Right lobe of liver (tissue), 6 donors: ENCODE measurements at regions not wholly inside any gene's neighbourhood (a gene's known extent, or its start where the extent isn't known, plus 50 kb on each side); places are given as distances from the start of the nearest gene placed in this dataset.

Experiments
- ATAC-seq, 4 donors: fragments of 200-7000 bp; cut with Tn5 transposase; one replicate each; pipeline ENCODE4 v1.9.1; 2020; ENCODE audit warnings: mild to moderate bottlenecking in 4 of 4, moderate library complexity in 4 of 4
- DNase-seq, 3 donors: peaks; one replicate each; pipeline ENCODE4 v3.0.0-alpha.2; 2020
- H3K27ac ChIP-seq, 3 donors: fragments of 200-600 bp; one replicate each; pipeline ENCODE4 v1.8.0; 2022
- H3K27me3 ChIP-seq, 2 donors: fragments of 200-600 bp; one replicate each; pipeline ENCODE4 v1.8.0; 2022
- H3K36me3 ChIP-seq, 4 donors: fragments of 200-600 bp; sonication (generic) in 1 of 4; one replicate each; pipeline versions ENCODE4 v1.5.1 to v1.8.0; 2017 to 2022; ENCODE audit warnings: control low read depth in 1 of 4
- H3K4me1 ChIP-seq, 4 donors: fragments of 200-600 bp; sonication (generic) in 1 of 4; one replicate each; pipeline versions ENCODE4 v1.5.1 to v1.8.0; 2017 to 2022; ENCODE audit warnings: control low read depth in 1 of 4
- H3K4me3 ChIP-seq, 3 donors: fragments of 200-600 bp; one replicate each; pipeline ENCODE4 v1.8.0; 2022
- H3K9me3 ChIP-seq, 4 donors: fragments of 200-600 bp; sonication (generic) in 1 of 4; one replicate each; pipeline versions ENCODE4 v1.5.1 to v1.8.0; 2017 to 2022; ENCODE audit warnings: control low read depth in 1 of 4
- POLR2A ChIP-seq: fragments of 450-650 bp; IDR thresholded peaks from one replicate; pipeline ENCODE4 v1.6.1; 2017; ENCODE audit warnings: antibody characterized with exemption, mild to moderate bottlenecking
- WGBS: methylation state at CpG from one replicate; pipeline ENCODE4 v1.1.6; 2018; ENCODE audit warnings: low coverage, low lambda C conversion rate; ENCODE audit not compliant: insufficient coverage; ENCODE audit errors: missing lambda C conversion rate; 5-methylcytosine and 5-hydroxymethylcytosine counted together
- intact Hi-C, 2 donors: fragments of 100-400 bp; cut with DNase I; formaldehyde crosslinking; loops; one replicate each; pipeline versions ENCODE4 v1.11.2 to v1.14.1; 2022
- TF ChIP-seq, protein P1 (sequence below), 4 donors: fragments of 200-600 bp in 3 of 4; fragments of 450-650 bp in 1 of 4; IDR thresholded peaks; one replicate each; pipeline versions ENCODE4 v1.5.1 to v1.8.0; 2016 to 2022; ENCODE audit warnings: antibody characterized with exemption in 4 of 4, mild to moderate bottlenecking in 2 of 4
- donor health status: DM: no; HTN: yes; CAD: no.
- donor health status: DM: no; HTN: no; CAD: no.
- donor health status: DM: no; HTN: no; CAD: no.
- donor health status: DM: no; HTN: yes; CAD: no.
- donor health status: DM: no; HTN: yes; CAD: no.

DNA sequence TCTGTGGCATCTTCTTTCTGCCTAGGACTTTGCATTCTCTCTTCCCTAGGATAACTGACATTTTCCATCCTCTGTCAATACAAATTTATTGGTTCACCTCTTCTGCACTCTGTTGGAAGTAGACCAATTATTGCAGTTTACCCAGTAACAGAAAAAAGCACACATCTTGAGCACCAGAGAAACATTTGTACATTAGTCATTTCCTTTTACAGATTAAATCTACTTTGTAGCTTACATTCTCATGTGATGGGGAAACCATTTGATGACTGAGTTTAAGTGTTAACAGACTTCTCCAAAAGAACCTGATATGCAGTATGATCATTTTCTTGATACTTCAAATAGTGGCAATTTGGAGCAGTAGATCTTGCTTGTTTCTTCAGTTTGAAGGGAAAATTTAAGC, 1098.8 kb downstream of the DTWD2 start:
- Histone ChIP-seq H3K4me1 (no peaks in the 10 kb centered on the region), H3K27me3 (no peaks in the 10 kb centered on the region), H3K4me3 (no peak overlapping the region), H3K9me3 (no peaks in the 10 kb centered on the region), H3K36me3 (no peaks in the 10 kb centered on the region), H3K27ac (no peak overlapping the region)
- intact Hi-C loops: no loop called here
- TF ChIP-seq, protein P1, sequence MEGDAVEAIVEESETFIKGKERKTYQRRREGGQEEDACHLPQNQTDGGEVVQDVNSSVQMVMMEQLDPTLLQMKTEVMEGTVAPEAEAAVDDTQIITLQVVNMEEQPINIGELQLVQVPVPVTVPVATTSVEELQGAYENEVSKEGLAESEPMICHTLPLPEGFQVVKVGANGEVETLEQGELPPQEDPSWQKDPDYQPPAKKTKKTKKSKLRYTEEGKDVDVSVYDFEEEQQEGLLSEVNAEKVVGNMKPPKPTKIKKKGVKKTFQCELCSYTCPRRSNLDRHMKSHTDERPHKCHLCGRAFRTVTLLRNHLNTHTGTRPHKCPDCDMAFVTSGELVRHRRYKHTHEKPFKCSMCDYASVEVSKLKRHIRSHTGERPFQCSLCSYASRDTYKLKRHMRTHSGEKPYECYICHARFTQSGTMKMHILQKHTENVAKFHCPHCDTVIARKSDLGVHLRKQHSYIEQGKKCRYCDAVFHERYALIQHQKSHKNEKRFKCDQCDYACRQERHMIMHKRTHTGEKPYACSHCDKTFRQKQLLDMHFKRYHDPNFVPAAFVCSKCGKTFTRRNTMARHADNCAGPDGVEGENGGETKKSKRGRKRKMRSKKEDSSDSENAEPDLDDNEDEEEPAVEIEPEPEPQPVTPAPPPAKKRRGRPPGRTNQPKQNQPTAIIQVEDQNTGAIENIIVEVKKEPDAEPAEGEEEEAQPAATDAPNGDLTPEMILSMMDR (IDR thresholded peaks at IDR 0.05): no peak
- no peak for TF ChIP-seq POLR2A
- no peak for DNase-seq
- ATAC-seq: no peak

DNA sequence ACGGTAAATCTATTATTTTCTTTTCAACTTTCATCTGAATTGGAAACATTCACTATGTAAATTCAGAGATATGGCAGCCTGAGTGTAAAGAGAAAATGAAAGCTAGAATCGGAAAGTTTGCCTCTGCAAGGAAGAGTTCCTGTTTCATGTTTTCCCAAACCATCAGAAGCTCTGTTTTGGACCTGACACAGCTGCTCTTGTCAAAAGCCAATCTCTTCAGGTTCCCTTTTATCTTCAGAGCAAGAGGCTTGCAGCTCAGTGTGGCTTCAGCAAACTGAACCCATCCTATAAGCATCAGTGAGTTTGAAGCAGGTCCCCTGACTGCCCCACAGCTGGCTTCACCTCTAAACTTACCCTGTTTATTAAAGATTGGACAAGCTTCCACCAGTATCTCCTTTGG, 1099.7 kb downstream of the DTWD2 start:
- DNase-seq: no peak
- Histone ChIP-seq H3K36me3 (no peaks in the 10 kb centered on the region), H3K27ac (no peak overlapping the region), H3K4me3 (no peak overlapping the region), H3K27me3 (no peaks in the 10 kb centered on the region), H3K9me3 (no peaks in the 10 kb centered on the region), H3K4me1 (no peaks in the 10 kb centered on the region)
- WGBS: 22% methylated on average over 2 of the region's 2 CpGs
- TF ChIP-seq, protein P1 (IDR thresholded peaks at IDR 0.05): no peak
- TF ChIP-seq POLR2A: no peak
- intact Hi-C loops: no loop called here
- ATAC-seq: peak in 3 of 4 donors; percentile 36 to 62 (median 50)

DNA sequence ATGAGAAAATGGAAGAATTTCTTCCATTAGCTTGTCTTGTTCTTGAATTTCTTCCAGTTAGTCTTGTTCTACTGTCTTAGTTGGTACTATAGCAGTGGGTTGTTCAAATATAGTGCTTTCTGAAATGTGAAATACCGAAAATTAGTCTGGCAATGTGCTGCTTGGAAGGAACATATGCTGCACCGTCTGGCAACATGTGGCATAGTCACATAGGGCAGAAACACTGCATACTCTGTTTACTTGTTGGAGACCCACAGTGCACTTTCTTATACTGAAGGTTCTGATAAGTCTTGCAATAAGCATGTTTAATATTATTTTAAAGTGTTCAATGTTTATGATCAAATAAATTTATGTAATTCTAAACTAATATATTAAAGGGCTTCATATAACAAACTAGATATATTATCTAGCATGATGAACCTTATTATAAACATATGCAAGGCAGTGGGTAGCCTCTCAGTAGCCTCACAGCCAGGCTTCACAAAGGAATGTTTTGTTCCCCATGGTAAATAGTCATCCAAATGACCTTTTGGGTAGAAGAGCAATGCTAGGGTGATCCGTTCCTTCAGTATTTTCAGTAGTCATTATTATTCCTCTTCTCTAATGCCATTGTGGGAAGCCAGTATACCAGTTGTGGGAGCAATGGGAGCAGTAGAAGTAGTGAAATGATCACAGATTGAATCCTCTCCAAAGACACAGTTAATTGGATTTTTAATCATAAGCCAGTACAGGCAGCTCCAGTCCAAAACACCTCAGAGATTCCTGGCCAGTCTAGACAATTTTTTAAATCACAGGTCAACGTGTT, 1106.7 kb downstream of the DTWD2 start:
- H3K4me1 ChIP-seq: no peaks in the 10 kb centered on the region
- no peaks in the 10 kb centered on the region for H3K27me3 ChIP-seq
- no peak for DNase-seq
- no peaks in the 10 kb centered on the region for H3K36me3 ChIP-seq
- H3K4me3 ChIP-seq: no peak overlapping the region
- intact Hi-C loops: no loop called here
- H3K9me3 ChIP-seq: no peaks in the 10 kb centered on the region
- TF ChIP-seq, protein P1 (IDR thresholded peaks at IDR 0.05): no peak
- no peak for TF ChIP-seq POLR2A
- H3K27ac ChIP-seq: no peak overlapping the region
- WGBS: 48% methylated on average over 4 of the region's 4 CpGs
- ATAC-seq: no peak

DNA sequence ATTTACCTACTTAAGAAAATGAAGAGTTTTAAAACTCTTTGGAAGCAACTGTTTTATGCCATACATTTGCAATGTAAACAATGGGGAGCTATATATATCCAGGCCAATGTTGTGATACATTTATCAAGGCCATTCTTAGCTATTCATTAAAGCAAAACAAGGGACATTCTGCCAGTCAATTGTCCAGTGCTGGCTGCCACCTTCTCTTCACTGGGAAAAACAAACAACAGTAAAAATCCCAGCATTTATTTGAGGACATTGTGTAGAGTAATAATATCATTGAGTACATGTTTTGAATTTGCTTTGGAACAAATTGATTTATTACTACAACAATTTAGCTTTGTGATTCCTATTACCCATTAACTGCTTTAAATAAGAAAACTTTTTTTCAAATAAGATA, 1107.4 kb downstream of the DTWD2 start:
- Histone ChIP-seq H3K9me3 (no peaks in the 10 kb centered on the region), H3K27me3 (no peaks in the 10 kb centered on the region), H3K36me3 (no peaks in the 10 kb centered on the region), H3K4me3 (no peak overlapping the region), H3K4me1 (no peaks in the 10 kb centered on the region), H3K27ac (no peak overlapping the region)
- no peak for DNase-seq
- intact Hi-C loops: no loop called here
- no peak for TF ChIP-seq POLR2A
- TF ChIP-seq, protein P1 (IDR thresholded peaks at IDR 0.05): no peak
- ATAC-seq: no peak

DNA sequence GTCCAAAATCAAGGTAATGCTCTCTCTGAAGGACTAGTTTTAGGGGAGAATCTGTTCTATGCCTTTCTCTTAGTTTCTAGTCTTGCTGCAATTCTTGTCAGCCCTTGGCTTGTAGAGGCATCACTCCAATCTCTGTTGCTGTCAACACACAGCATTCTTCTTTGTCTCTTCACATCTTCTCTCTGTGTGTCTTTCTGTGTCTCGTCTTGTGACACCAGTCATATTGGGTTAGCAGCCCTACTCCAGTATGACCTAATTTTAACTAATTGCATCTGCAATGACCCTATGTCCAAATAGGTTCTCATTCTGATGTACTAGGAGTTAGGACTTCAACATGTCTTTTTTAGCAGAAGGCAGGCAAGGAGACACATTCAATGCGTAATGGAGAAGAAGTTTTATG, 1110.6 kb downstream of the DTWD2 start:
- ATAC-seq (no peak), DNase-seq (no peak)
- TF ChIP-seq, protein P1 (IDR thresholded peaks at IDR 0.05): no peak
- no peak for TF ChIP-seq POLR2A
- Histone ChIP-seq H3K9me3 (no peaks in the 10 kb centered on the region), H3K27me3 (no peaks in the 10 kb centered on the region), H3K36me3 (no peaks in the 10 kb centered on the region), H3K4me3 (no peak overlapping the region), H3K27ac (no peak overlapping the region), H3K4me1 (no peaks in the 10 kb centered on the region)
- 47% methylated on average over 2 of the region's 2 CpGs for WGBS
- intact Hi-C loops: no loop called here
